WTC11 (cell line): ENCODE measurements at regions not wholly inside any gene's neighbourhood (a gene's known extent, or its start where the extent isn't known, plus 50 kb on each side); places are given as distances from the start of the nearest gene placed in this dataset.

ENCODE experiments used
- ATAC-seq: fragments of 200-7000 bp; cut with Tn5 transposase; 2 replicates; pipeline ENCODE4 v1.10.0; 2021; ENCODE audit warnings: mild to moderate bottlenecking, moderate library complexity
- CTCF ChIA-PET: fragments of 300-600 bp; sonication (Branson Sonifier 250); formaldehyde crosslinking; loops from one replicate; lab custom pipeline; 2021; ENCODE audit warnings: antibody characterized with exemption; lab: Charles Lee
- POLR2A ChIA-PET: fragments of 350-600 bp; sonication (Branson Sonifier 250); formaldehyde crosslinking; loops from one replicate; lab custom pipeline; 2021; ENCODE audit warnings: antibody characterized with exemption; lab: Charles Lee
- DNase-seq: peaks from one replicate; pipeline ENCODE4 v3.0.0; 2021; ENCODE audit warnings: low spot score
- H3K27ac Mint-ChIP-seq: 2 replicates; pipeline ENCODE4 v1.8.0; 2021; ENCODE audit warnings: mixed read lengths
- H3K27me3 Mint-ChIP-seq: 2 replicates; pipeline ENCODE4 v1.8.0; 2021; ENCODE audit warnings: low read depth, mild to moderate bottlenecking, moderate library complexity, mixed read lengths
- H3K36me3 Mint-ChIP-seq: 2 replicates; pipeline ENCODE4 v1.8.0; 2021; ENCODE audit warnings: mixed read lengths
- H3K4me1 Mint-ChIP-seq: 2 replicates; pipeline ENCODE4 v1.8.0; 2022; ENCODE audit warnings: mixed read lengths
- H3K4me3 Mint-ChIP-seq: 2 replicates; pipeline ENCODE4 v1.8.0; 2021; ENCODE audit warnings: mild to moderate bottlenecking, moderate library complexity, mixed read lengths
- H3K9me3 Mint-ChIP-seq: 2 replicates; pipeline ENCODE4 v1.8.0; 2021; ENCODE audit warnings: mixed read lengths
- CREM ChIP-seq: sonication (generic); formaldehyde crosslinking; IDR thresholded peaks from 2 replicates; pipeline ENCODE4 v1.8.1; 2022; ENCODE audit warnings: mild to moderate bottlenecking, missing genetic modification reagents, moderate library complexity
- ETV6 ChIP-seq: sonication (generic); formaldehyde crosslinking; IDR thresholded peaks from 2 replicates; pipeline ENCODE4 v1.8.1; 2022; ENCODE audit warnings: mild to moderate bottlenecking, missing genetic modification reagents
- FOXJ3 ChIP-seq: sonication (generic); formaldehyde crosslinking; IDR thresholded peaks from 2 replicates; pipeline ENCODE4 v1.9.0; 2021; ENCODE audit warnings: missing genetic modification reagents, mild to moderate bottlenecking, borderline replicate concordance
- GRHL2 ChIP-seq: fragments of 250-450 bp; sonication (Bioruptor Pico); IDR thresholded peaks from 2 replicates; pipeline ENCODE4 v1.8.0; 2022; ENCODE audit warnings: mild to moderate bottlenecking, moderate library complexity; ENCODE audit not compliant: insufficient replicate concordance, severe bottlenecking
- GTF2I ChIP-seq: fragments of 250-450 bp; sonication (Bioruptor Pico); conservative IDR thresholded peaks from 2 replicates; pipeline ENCODE4 v1.4.0; 2021; ENCODE audit warnings: mild to moderate bottlenecking
- IRF2 ChIP-seq: sonication (generic); formaldehyde crosslinking; IDR thresholded peaks from 2 replicates; pipeline ENCODE4 v1.8.0; 2022; ENCODE audit warnings: low read depth, missing genetic modification reagents, borderline replicate concordance
- MXD4 ChIP-seq: fragments of 250-450 bp; sonication (Bioruptor Pico); IDR thresholded peaks from 2 replicates; pipeline ENCODE4 v1.8.0; 2021; ENCODE audit warnings: mild to moderate bottlenecking, moderate library complexity, borderline replicate concordance
- NFATC4 ChIP-seq: fragments of 250-450 bp; sonication (Bioruptor Pico); IDR thresholded peaks from 2 replicates; pipeline ENCODE4 v1.9.0; 2021; ENCODE audit warnings: mild to moderate bottlenecking
- RORB ChIP-seq: fragments of 250-450 bp; sonication (Bioruptor Pico); IDR thresholded peaks from 2 replicates; pipeline ENCODE4 v1.9.0; 2021; ENCODE audit warnings: mild to moderate bottlenecking
- TCF7 ChIP-seq: sonication (generic); formaldehyde crosslinking; IDR thresholded peaks from 2 replicates; pipeline ENCODE4 v1.8.0; 2022; ENCODE audit warnings: mild to moderate bottlenecking, low read depth, missing genetic modification reagents, moderate library complexity
- TEAD1 ChIP-seq: sonication (generic); formaldehyde crosslinking; IDR thresholded peaks from 2 replicates; pipeline ENCODE4 v1.8.0; 2022; ENCODE audit warnings: mild to moderate bottlenecking, missing genetic modification reagents
- ZNF121 ChIP-seq: sonication (generic); formaldehyde crosslinking; IDR thresholded peaks from 2 replicates; pipeline ENCODE4 v1.8.0; 2023; ENCODE audit warnings: missing genetic modification reagents
- ZNF396 ChIP-seq: fragments of 250-450 bp; sonication (Bioruptor Pico); IDR thresholded peaks from 2 replicates; pipeline ENCODE4 v1.8.0; 2021; ENCODE audit warnings: mild to moderate bottlenecking, moderate library complexity, borderline replicate concordance
- ZNF416 ChIP-seq: fragments of 250-450 bp; sonication (Bioruptor Pico); IDR thresholded peaks from 2 replicates; pipeline ENCODE4 v1.9.0; 2021; ENCODE audit warnings: mild to moderate bottlenecking, inconsistent platforms
- ZNF671 ChIP-seq: fragments of 250-450 bp; sonication (Bioruptor Pico); IDR thresholded peaks from 2 replicates; pipeline ENCODE4 v1.8.0; 2021; ENCODE audit warnings: mild to moderate bottlenecking
- TF ChIP-seq, protein P1 (sequence below): sonication (generic); formaldehyde crosslinking; IDR thresholded peaks from 2 replicates; pipeline ENCODE4 v1.8.1; 2022; ENCODE audit warnings: mild to moderate bottlenecking, moderate library complexity, missing genetic modification reagents
- TF ChIP-seq, protein P2 (sequence below): sonication (generic); formaldehyde crosslinking; IDR thresholded peaks from 2 replicates; pipeline ENCODE4 v1.8.0; 2022; ENCODE audit warnings: mild to moderate bottlenecking, missing genetic modification reagents
- TF ChIP-seq, protein P3 (sequence below): fragments of 250-450 bp; sonication (Bioruptor Pico); conservative IDR thresholded peaks from 2 replicates; pipeline ENCODE4 v1.9.0; 2021; ENCODE audit warnings: mild to moderate bottlenecking
- TF ChIP-seq, protein P4 (sequence below): sonication (generic); formaldehyde crosslinking; IDR thresholded peaks from 2 replicates; pipeline ENCODE4 v1.8.1; 2022; ENCODE audit warnings: low read depth, missing genetic modification reagents, borderline replicate concordance
- TF ChIP-seq, protein P5 (sequence below): sonication (generic); formaldehyde crosslinking; IDR thresholded peaks from 2 replicates; pipeline ENCODE4 v1.8.1; 2023; ENCODE audit warnings: mild to moderate bottlenecking, missing genetic modification reagents, moderate library complexity
- TF ChIP-seq, protein P6 (sequence below): sonication (generic); formaldehyde crosslinking; IDR thresholded peaks from 2 replicates; pipeline ENCODE4 v1.8.1; 2022; ENCODE audit warnings: low read depth, mild to moderate bottlenecking, moderate library complexity, missing genetic modification reagents, borderline replicate concordance
- TF ChIP-seq, protein P7 (sequence below): fragments of 250-450 bp; sonication (Bioruptor Pico); IDR thresholded peaks from 2 replicates; pipeline ENCODE4 v1.9.0; 2021; ENCODE audit warnings: moderate library complexity, mild to moderate bottlenecking, inconsistent platforms, borderline replicate concordance
- TF ChIP-seq, protein P8 (sequence below): fragments of 250-450 bp; sonication (Bioruptor Pico); IDR thresholded peaks from 2 replicates; pipeline ENCODE4 v2.1.2; 2022; ENCODE audit warnings: mild to moderate bottlenecking, moderate library complexity

DNA sequence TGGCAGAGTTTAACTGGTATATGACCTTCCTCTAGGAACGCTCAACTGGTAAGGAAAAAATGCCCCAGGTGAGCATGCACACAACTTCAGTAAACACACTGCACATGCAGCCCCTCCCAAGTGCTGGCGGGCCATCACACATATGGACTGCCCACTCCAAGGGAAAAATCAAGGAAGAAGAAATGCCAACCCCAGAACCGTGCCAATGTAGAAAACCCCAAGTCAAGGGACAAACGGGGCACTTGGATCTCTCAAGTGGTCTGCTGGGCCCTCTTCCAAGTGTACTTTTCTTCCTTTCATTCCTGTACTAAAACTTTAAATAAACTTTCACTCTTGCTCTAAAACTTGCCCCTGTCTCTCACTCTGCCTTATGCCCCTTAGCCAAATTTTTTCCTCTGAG lies 76.4 kb upstream of the ACVR1 start:
- Mint-ChIP-seq H3K27ac (no peak overlapping the region), H3K4me3 (no peak overlapping the region), H3K4me1 (no peaks in the 10 kb centered on the region), H3K36me3 (0 out of 2 replicates have a peak, but pooled peaks cover 7% of the 10 kb centered on the region), H3K27me3 (peaks cover 15% of the 10 kb centered on the region), H3K9me3 (peaks cover 29% of the 10 kb centered on the region)
- CTCF ChIA-PET, result interaction anchor here (0.6 kb wide), 1 partner anchor 50 kb away, joined by 3 read pairs; no protein-coding TSS in a partner anchor
- POLR2A ChIA-PET, result no interaction called here
- no peak for DNase-seq
- TF ChIP-seq, protein P1, sequence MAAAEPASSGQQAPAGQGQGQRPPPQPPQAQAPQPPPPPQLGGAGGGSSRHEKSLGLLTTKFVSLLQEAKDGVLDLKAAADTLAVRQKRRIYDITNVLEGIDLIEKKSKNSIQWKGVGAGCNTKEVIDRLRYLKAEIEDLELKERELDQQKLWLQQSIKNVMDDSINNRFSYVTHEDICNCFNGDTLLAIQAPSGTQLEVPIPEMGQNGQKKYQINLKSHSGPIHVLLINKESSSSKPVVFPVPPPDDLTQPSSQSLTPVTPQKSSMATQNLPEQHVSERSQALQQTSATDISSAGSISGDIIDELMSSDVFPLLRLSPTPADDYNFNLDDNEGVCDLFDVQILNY, result no peak
- TF ChIP-seq FOXJ3, result no peak
- no peak for TF ChIP-seq TEAD1 (CRISPR knock-in tag)
- TF ChIP-seq, protein P2, sequence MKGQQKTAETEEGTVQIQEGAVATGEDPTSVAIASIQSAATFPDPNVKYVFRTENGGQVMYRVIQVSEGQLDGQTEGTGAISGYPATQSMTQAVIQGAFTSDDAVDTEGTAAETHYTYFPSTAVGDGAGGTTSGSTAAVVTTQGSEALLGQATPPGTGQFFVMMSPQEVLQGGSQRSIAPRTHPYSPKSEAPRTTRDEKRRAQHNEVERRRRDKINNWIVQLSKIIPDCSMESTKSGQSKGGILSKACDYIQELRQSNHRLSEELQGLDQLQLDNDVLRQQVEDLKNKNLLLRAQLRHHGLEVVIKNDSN (CRISPR knock-in tag), result no peak
- no peak for ATAC-seq

DNA sequence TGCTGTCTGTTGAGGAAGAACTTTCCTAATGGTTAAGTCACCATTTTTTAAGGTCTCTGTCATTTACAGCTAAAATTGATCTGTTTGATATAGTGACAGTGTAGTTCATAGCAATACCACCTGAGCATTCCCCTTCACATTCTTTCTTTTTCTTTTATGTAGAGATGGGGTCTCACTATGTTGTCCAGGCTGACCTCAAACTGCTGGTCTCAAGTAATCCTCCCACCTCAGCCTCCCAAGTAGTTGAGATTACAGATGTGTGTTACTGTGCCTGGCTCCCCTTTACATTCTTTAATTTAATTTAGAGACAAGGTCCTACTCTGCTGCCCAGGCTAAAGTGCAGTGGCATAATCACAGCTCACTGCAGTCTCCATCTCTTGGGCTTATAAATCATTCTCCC lies 72.7 kb upstream of the ACVR1 start:
- H3K9me3 Mint-ChIP-seq, result 0 out of 2 replicates have a peak, but pooled peaks cover 5% of the 10 kb centered on the region

DNA sequence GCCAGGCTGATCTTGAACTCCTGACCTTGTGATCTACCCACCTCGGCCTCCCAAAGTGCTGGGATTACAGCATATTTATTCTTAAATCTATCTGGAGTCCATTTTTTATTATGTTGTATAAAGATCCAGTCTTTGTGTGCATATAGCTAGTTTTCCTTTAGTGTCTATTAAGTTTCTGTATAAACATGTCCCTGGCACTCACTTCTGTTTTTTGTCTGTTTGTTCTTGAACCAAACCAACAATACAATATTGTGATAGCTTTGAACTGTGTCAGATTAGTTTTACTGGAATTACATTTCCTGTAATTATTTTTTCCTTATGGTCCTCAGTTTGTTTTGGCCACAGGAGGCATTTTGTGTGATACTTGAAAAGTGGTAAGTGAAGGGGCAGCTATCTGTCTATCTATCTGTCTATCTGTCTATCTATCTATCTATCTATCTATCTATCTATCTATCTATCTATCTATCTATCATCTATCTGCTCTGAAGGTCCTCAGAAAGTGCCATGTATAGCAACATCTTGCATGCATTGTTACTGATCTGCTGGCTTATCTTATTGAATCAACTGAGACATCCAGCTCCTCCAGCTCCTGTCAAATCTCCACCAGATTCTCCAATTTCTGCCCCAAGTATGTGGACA lies 70.9 kb upstream of the ACVR1 start:
- Mint-ChIP-seq H3K27me3 (peaks cover 65% of the 10 kb centered on the region), H3K4me1 (no peaks in the 10 kb centered on the region), H3K27ac (no peak overlapping the region), H3K9me3 (0 out of 2 replicates have a peak, but pooled peaks cover 5% of the 10 kb centered on the region), H3K36me3 (no peaks in the 10 kb centered on the region), H3K4me3 (no peak overlapping the region)
- ChIA-PET POLR2A (no interaction called here), CTCF (no interaction called here)
- ATAC-seq, result no peak
- no peak for DNase-seq
- TF ChIP-seq CREM (CRISPR knock-in tag), result no peak
- TF ChIP-seq, protein P3, sequence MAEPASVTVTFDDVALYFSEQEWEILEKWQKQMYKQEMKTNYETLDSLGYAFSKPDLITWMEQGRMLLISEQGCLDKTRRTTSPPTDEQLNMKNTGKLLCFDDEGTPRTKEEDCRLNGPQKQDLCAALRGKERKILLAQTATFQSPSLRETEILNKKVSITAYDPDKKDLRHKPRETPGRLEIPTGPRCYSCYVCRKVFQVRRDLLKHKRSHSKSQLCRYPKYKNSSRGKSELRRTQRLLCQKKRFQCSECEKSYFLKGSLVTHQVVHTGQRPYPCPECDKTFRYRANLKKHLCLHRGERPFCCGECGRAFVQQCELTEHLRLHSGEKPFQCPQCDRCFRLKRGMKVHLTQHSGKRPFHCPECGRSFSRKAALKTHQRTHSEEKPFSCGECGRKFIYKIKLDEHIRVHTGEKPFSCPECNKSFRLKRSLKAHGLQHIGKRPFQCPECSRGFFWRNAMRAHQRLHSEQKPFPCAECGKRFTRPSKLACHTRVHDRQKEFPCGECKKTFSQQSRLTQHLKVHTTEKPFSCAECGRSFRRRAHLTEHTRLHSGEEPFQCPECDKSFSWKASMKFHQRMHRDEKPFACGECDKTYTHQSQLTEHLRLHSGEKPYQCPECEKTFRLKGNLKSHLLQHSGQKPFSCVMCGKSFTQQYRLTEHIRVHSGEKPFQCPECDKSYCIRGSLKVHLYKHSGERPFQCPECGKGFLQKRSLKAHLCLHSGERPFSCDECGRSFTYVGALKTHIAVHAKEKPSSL (CRISPR knock-in tag), result no peak
- TF ChIP-seq MXD4, result no peak
- no peak for TF ChIP-seq RORB
- TF ChIP-seq GRHL2 (CRISPR knock-in tag), result no peak
- TF ChIP-seq, protein P4, sequence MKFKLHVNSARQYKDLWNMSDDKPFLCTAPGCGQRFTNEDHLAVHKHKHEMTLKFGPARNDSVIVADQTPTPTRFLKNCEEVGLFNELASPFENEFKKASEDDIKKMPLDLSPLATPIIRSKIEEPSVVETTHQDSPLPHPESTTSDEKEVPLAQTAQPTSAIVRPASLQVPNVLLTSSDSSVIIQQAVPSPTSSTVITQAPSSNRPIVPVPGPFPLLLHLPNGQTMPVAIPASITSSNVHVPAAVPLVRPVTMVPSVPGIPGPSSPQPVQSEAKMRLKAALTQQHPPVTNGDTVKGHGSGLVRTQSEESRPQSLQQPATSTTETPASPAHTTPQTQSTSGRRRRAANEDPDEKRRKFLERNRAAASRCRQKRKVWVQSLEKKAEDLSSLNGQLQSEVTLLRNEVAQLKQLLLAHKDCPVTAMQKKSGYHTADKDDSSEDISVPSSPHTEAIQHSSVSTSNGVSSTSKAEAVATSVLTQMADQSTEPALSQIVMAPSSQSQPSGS (CRISPR knock-in tag), result no peak
- TF ChIP-seq NFATC4, result no peak
- TF ChIP-seq, protein P5, sequence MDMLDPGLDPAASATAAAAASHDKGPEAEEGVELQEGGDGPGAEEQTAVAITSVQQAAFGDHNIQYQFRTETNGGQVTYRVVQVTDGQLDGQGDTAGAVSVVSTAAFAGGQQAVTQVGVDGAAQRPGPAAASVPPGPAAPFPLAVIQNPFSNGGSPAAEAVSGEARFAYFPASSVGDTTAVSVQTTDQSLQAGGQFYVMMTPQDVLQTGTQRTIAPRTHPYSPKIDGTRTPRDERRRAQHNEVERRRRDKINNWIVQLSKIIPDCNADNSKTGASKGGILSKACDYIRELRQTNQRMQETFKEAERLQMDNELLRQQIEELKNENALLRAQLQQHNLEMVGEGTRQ (CRISPR knock-in tag), result no peak

More for the DNA sequence above, 72.7 kb upstream of the ACVR1 start:
- DNase-seq (no peak), ATAC-seq (no peak)
- no peak overlapping the region for H3K27ac Mint-ChIP-seq
- CTCF ChIA-PET, result no interaction called here
- no peak for TF ChIP-seq NFATC4
- TF ChIP-seq, protein P6, sequence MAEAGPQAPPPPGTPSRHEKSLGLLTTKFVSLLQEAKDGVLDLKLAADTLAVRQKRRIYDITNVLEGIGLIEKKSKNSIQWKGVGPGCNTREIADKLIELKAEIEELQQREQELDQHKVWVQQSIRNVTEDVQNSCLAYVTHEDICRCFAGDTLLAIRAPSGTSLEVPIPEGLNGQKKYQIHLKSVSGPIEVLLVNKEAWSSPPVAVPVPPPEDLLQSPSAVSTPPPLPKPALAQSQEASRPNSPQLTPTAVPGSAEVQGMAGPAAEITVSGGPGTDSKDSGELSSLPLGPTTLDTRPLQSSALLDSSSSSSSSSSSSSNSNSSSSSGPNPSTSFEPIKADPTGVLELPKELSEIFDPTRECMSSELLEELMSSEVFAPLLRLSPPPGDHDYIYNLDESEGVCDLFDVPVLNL (CRISPR knock-in tag), result no peak
- TF ChIP-seq MXD4, result no peak
- no peak for TF ChIP-seq ZNF396 (CRISPR knock-in tag)
- no peak for TF ChIP-seq ZNF671
- TF ChIP-seq, protein P5 (CRISPR knock-in tag), result no peak
- TF ChIP-seq ZNF416 (CRISPR knock-in tag), result no peak
- no peak for TF ChIP-seq IRF2 (CRISPR knock-in tag)
- no peak for TF ChIP-seq ETV6 (CRISPR knock-in tag)
- TF ChIP-seq TCF7, result no peak
- no peak for TF ChIP-seq GTF2I (CRISPR knock-in tag)
- TF ChIP-seq, protein P7, sequence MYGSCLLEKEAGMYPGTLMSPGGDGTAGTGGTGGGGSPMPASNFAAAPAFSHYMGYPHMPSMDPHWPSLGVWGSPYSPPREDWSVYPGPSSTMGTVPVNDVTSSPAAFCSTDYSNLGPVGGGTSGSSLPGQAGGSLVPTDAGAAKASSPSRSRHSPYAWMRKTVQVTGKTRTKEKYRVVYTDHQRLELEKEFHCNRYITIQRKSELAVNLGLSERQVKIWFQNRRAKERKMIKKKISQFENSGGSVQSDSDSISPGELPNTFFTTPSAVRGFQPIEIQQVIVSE (CRISPR knock-in tag), result no peak
- no peak for TF ChIP-seq ZNF121
- TF ChIP-seq, protein P8, sequence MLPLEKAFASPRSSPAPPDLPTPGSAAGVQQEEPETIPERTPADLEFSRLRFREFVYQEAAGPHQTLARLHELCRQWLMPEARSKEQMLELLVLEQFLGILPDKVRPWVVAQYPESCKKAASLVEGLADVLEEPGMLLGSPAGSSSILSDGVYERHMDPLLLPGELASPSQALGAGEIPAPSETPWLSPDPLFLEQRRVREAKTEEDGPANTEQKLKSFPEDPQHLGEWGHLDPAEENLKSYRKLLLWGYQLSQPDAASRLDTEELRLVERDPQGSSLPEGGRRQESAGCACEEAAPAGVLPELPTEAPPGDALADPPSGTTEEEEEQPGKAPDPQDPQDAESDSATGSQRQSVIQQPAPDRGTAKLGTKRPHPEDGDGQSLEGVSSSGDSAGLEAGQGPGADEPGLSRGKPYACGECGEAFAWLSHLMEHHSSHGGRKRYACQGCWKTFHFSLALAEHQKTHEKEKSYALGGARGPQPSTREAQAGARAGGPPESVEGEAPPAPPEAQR (CRISPR knock-in tag), result no peak
- no peaks in the 10 kb centered on the region for H3K4me1 Mint-ChIP-seq
- POLR2A ChIA-PET, result interaction anchor here (0.6 kb wide), 1 partner anchor 73 kb away, joined by 3 read pairs; no protein-coding TSS in a partner anchor
- no peak overlapping the region for H3K4me3 Mint-ChIP-seq
- no peaks in the 10 kb centered on the region for H3K36me3 Mint-ChIP-seq
- H3K27me3 Mint-ChIP-seq, result peaks cover 47% of the 10 kb centered on the region
